ENCODE measurements at regions not wholly inside any gene's neighbourhood (a gene's known extent, or its start where the extent isn't known, plus 50 kb on each side); places are given as distances from the start of the nearest gene placed in this dataset.
A peak's percentile ranks its signal among the peaks of the same experiment; 100 is the strongest.

GRCh38 chr12:59093073-59093772 lies 172.9 kb upstream of the LRIG3 start:
- no peak for DNase-seq (ENCODE audit: low read depth in 4 of 4, low spot score in 3 of 4)

GRCh38 chr12:59088673-59089072 lies 168.4 kb upstream of the LRIG3 start:
- no peak for DNase-seq (ENCODE audit: low read depth in 4 of 4, low spot score in 3 of 4)

- DNase-seq (ENCODE audit: low read depth in 4 of 4, low spot score in 3 of 4), result no peak
Observed at GRCh38 chr12:59087691-59088090, 167.4 kb upstream of the LRIG3 start.

GRCh38 chr12:59087077-59087673 lies 166.9 kb upstream of the LRIG3 start:
- no peak for DNase-seq (ENCODE audit: low read depth in 4 of 4, low spot score in 3 of 4)

- no peak for DNase-seq (ENCODE audit: low read depth in 4 of 4, low spot score in 3 of 4)
Observed at GRCh38 chr12:59086126-59086525, 165.8 kb upstream of the LRIG3 start.

- DNase-seq (ENCODE audit: low read depth in 4 of 4, low spot score in 3 of 4), result no peak
Observed at GRCh38 chr12:59085690-59086089, 165.4 kb upstream of the LRIG3 start.

- DNase-seq (ENCODE audit: low read depth in 4 of 4, low spot score in 3 of 4), result peak in 2 of 4 donors; percentile 39 to 43
Observed at GRCh38 chr12:59084511-59085375, 164.4 kb upstream of the LRIG3 start.

- no peak for DNase-seq (ENCODE audit: low read depth in 4 of 4, low spot score in 3 of 4)
Observed at GRCh38 chr12:59082952-59083351, 162.6 kb upstream of the LRIG3 start.

GRCh38 chr12:59080101-59080500 lies 159.8 kb upstream of the LRIG3 start:
- no peak for DNase-seq (ENCODE audit: low read depth in 4 of 4, low spot score in 3 of 4)

- no peak for DNase-seq (ENCODE audit: low read depth in 4 of 4, low spot score in 3 of 4)
Observed at GRCh38 chr12:59079472-59079871, 159.2 kb upstream of the LRIG3 start.

GRCh38 chr12:59079002-59079401 lies 158.7 kb upstream of the LRIG3 start:
- no peak for DNase-seq (ENCODE audit: low read depth in 4 of 4, low spot score in 3 of 4)

- DNase-seq (ENCODE audit: low read depth in 4 of 4, low spot score in 3 of 4), result peak in 2 of 4 donors; percentile 46 to 57
Observed at GRCh38 chr12:59077575-59078426, 157.5 kb upstream of the LRIG3 start.

- no peak for DNase-seq (ENCODE audit: low read depth in 4 of 4, low spot score in 3 of 4)
Observed at GRCh38 chr12:59077153-59077552, 156.8 kb upstream of the LRIG3 start.

- no peak for DNase-seq (ENCODE audit: low read depth in 4 of 4, low spot score in 3 of 4)
Observed at GRCh38 chr12:59076622-59077021, 156.3 kb upstream of the LRIG3 start.

GRCh38 chr12:59075968-59076490 lies 155.7 kb upstream of the LRIG3 start:
- no peak for DNase-seq (ENCODE audit: low read depth in 4 of 4, low spot score in 3 of 4)

GRCh38 chr12:59075141-59075540 lies 154.8 kb upstream of the LRIG3 start:
- DNase-seq (ENCODE audit: low read depth in 4 of 4, low spot score in 3 of 4), result no peak

- no peak for DNase-seq (ENCODE audit: low read depth in 4 of 4, low spot score in 3 of 4)
Observed at GRCh38 chr12:59070322-59070933, 150.1 kb upstream of the LRIG3 start.

GRCh38 chr12:59069516-59069915 lies 149.2 kb upstream of the LRIG3 start:
- no peak for DNase-seq (ENCODE audit: low read depth in 4 of 4, low spot score in 3 of 4)

- DNase-seq (ENCODE audit: low read depth in 4 of 4, low spot score in 3 of 4), result no peak
Observed at GRCh38 chr12:59068436-59068835, 148.1 kb upstream of the LRIG3 start.

- peak in 2 of 4 donors; percentile 40 to 57 for DNase-seq (ENCODE audit: low read depth in 4 of 4, low spot score in 3 of 4)
Observed at GRCh38 chr12:59067083-59067482, 146.8 kb upstream of the LRIG3 start.

All from right renal pelvis (tissue), 4 donors.